ENCODE measurements at regions not wholly inside any gene's neighbourhood (a gene's known extent, or its start where the extent isn't known, plus 50 kb on each side); places are given as distances from the start of the nearest gene placed in this dataset.

GRCh38 chr4:180304321-180304720, 1938.9 kb upstream of the TENM3 start:
- Histone ChIP-seq H2AFZ (ENCODE audit: control insufficient read depth, low read depth, low read length) (no peak overlapping the region), H3K4me2 (ENCODE audit: control insufficient read depth, insufficient read depth) (no peak overlapping the region), H3K9me3 (replicated peaks; ENCODE audit: control insufficient read depth, insufficient read depth, low read length) (no peaks in the 10 kb centered on the region; the same call in 2 of the 3 replicates), H4K20me1 (ENCODE audit: control insufficient read depth, insufficient read depth) (no peaks in the 10 kb centered on the region), H3K36me3 (ENCODE audit: control insufficient read depth in 2 of 2, insufficient read depth in 2 of 2, low read length in 1 of 2) (no peaks in the 10 kb centered on the region), H3K27ac (ENCODE audit: control insufficient read depth, insufficient read depth) (no peak overlapping the region), H3K4me3 (no peak overlapping the region), H3K27me3 (replicated peaks in 1 of 2; ENCODE audit: control insufficient read depth in 2 of 2, insufficient read depth in 2 of 2, low read length in 1 of 2) (no peaks in the 10 kb centered on the region), H3K4me1 (ENCODE audit: control insufficient read depth, insufficient read depth, low read length) (no peaks in the 10 kb centered on the region), H3K79me2 (ENCODE audit: control insufficient read depth, insufficient read depth, low read length) (no peaks in the 10 kb centered on the region), H3K9ac (ENCODE audit: control insufficient read depth, insufficient read depth, low read length) (no peak overlapping the region)
- ChIA-PET RAD21 (ENCODE audit: unreplicated experiment) (no interaction called here), POLR2A (no interaction called here), SMC1A (ENCODE audit: uncharacterized antibody, unreplicated experiment) (interaction anchor here (0.7 to 1.1 kb wide), 2 partner anchors 20 to 306 kb away, joined by 3 to 4 read pairs; no protein-coding TSS in a partner anchor), CTCF (no interaction called here)
- WGBS (ENCODE audit: insufficient coverage, insufficient replicate concordance, low lambda C conversion rate, missing lambda C conversion rate): 15% methylated on average over 4 of the region's 4 CpGs
- in situ Hi-C loops (cut with MboI) (no loop called here), intact Hi-C loops (cut with micrococcal nuclease; ENCODE audit: unreplicated experiment) (no loop called here)
- no TSS peak for BruUV-seq (replicated peaks)
- DNase-seq (ENCODE audit: low read depth, low spot score): no peak
- no peak for TF ChIP-seq MYB (IDR thresholded peaks at IDR 0.05; ENCODE audit: borderline replicate concordance, low read depth, low read length)
- TF ChIP-seq PAX8 (IDR thresholded peaks at IDR 0.05): no peak
- no peak for TF ChIP-seq FOXK2 (IDR thresholded peaks at IDR 0.05)
- TF ChIP-seq MTA2 (IDR thresholded peaks at IDR 0.05; ENCODE audit: low read depth): peak; percentile 46; the same call in 1 of the 2 replicates
- peak; percentile 72 for FAIRE-seq
- 0 out of 3 replicates have a peak, but pooled peaks have one; percentile 19 for ATAC-seq

GRCh38 chr4:180310616-180311015, 1932.6 kb upstream of the TENM3 start:
- no peaks in the 10 kb centered on the region; the same call in 2 of the 3 replicates for H3K9me3 ChIP-seq (replicated peaks; ENCODE audit: control insufficient read depth, insufficient read depth, low read length)
- intact Hi-C loops (cut with micrococcal nuclease; ENCODE audit: unreplicated experiment) (no loop called here), in situ Hi-C loops (cut with MboI) (no loop called here)
- DNase-seq (ENCODE audit: low read depth, low spot score) (no peak), FAIRE-seq (no peak), ATAC-seq (no peak)
- H3K9ac ChIP-seq (ENCODE audit: control insufficient read depth, insufficient read depth, low read length): no peak overlapping the region
- SMC1A ChIA-PET (ENCODE audit: uncharacterized antibody, unreplicated experiment): no interaction called here
- H4K20me1 ChIP-seq (ENCODE audit: control insufficient read depth, insufficient read depth): no peaks in the 10 kb centered on the region
- TF ChIP-seq ATF2 (IDR thresholded peaks at IDR 0.05; ENCODE audit: low read length) (no peak), PML (IDR thresholded peaks at IDR 0.05; ENCODE audit: low read length) (no peak), CREM (IDR thresholded peaks at IDR 0.05; ENCODE audit: low read depth) (no peak), NKRF (conservative IDR thresholded peaks at IDR 0.05) (no peak), CHD2 (IDR thresholded peaks at IDR 0.05; ENCODE audit: borderline replicate concordance, low read depth, low read length) (no peak), CREB1 (IDR thresholded peaks at IDR 0.05; ENCODE audit: low read depth) (no peak), IRF4 (IDR thresholded peaks at IDR 0.05; ENCODE audit: low read depth, low read length) (no peak)
- RAD21 ChIA-PET (ENCODE audit: unreplicated experiment): no interaction called here
- no TSS peak for BruUV-seq (replicated peaks)
- 96% methylated on average over 3 of the region's 3 CpGs for WGBS (ENCODE audit: insufficient coverage, insufficient replicate concordance, low lambda C conversion rate, missing lambda C conversion rate)
- no peak overlapping the region for H3K4me2 ChIP-seq (ENCODE audit: control insufficient read depth, insufficient read depth)
- H3K79me2 ChIP-seq (ENCODE audit: control insufficient read depth, insufficient read depth, low read length): no peaks in the 10 kb centered on the region
- H2AFZ ChIP-seq (ENCODE audit: control insufficient read depth, low read depth, low read length): no peak overlapping the region
- H3K27me3 ChIP-seq (replicated peaks in 1 of 2; ENCODE audit: control insufficient read depth in 2 of 2, insufficient read depth in 2 of 2, low read length in 1 of 2): no peaks in the 10 kb centered on the region
- no peaks in the 10 kb centered on the region for H3K36me3 ChIP-seq (ENCODE audit: control insufficient read depth in 2 of 2, insufficient read depth in 2 of 2, low read length in 1 of 2)
- POLR2A ChIA-PET: no interaction called here
- H3K4me1 ChIP-seq (ENCODE audit: control insufficient read depth, insufficient read depth, low read length): no peaks in the 10 kb centered on the region
- CTCF ChIA-PET: no interaction called here
- H3K4me3 ChIP-seq: no peak overlapping the region
- H3K27ac ChIP-seq (ENCODE audit: control insufficient read depth, insufficient read depth): no peak overlapping the region

All from GM12878 (cell line).